Naive B cell (primary cell): ENCODE measurements at regions not wholly inside any gene's neighbourhood (a gene's known extent, or its start where the extent isn't known, plus 50 kb on each side); places are given as distances from the start of the nearest gene placed in this dataset.
"Not testable (repeated sequence)": the region's sequence is repeated elsewhere in the genome, so short reads cannot be mapped to it uniquely, and the experiment has no call there.

ENCODE experiments used
- ATAC-seq, 2 donors: fragments of 150-1000 bp; cut with Tn5 transposase; 2 replicates each; pipeline ENCODE4 v1.10.0; 2021; ENCODE audit warnings: low read depth in 2 of 2, mild to moderate bottlenecking in 2 of 2, moderate library complexity in 2 of 2
- DNase-seq: peaks from one replicate; pipeline ENCODE4 v3.0.0; 2022
- H3K27ac Mint-ChIP-seq, 6 donors: one replicate each; pipeline ENCODE4 v1.8.0; 2020 to 2022; ENCODE audit warnings: mild to moderate bottlenecking in 6 of 6, mixed read lengths in 6 of 6, moderate library complexity in 5 of 6, inconsistent platforms in 2 of 6
- H3K27me3 Mint-ChIP-seq, 3 donors: one replicate each; pipeline ENCODE4 v1.8.0; 2021 to 2022; ENCODE audit warnings: mixed read lengths in 3 of 3, mild to moderate bottlenecking in 1 of 3
- H3K36me3 Mint-ChIP-seq, 2 donors: one replicate each; pipeline ENCODE4 v1.8.0; 2020 to 2022; ENCODE audit warnings: mixed read lengths in 2 of 2, inconsistent platforms in 1 of 2, mild to moderate bottlenecking in 1 of 2
- H3K4me1 Mint-ChIP-seq, 3 donors: one replicate each; pipeline ENCODE4 v1.8.0; 2020 to 2022; ENCODE audit warnings: mixed read lengths in 3 of 3, inconsistent platforms in 1 of 3, mild to moderate bottlenecking in 1 of 3, moderate library complexity in 1 of 3
- H3K4me3 Mint-ChIP-seq, 8 donors: one replicate each; pipeline ENCODE4 v1.8.0; 2020 to 2022; ENCODE audit warnings: mild to moderate bottlenecking in 8 of 8, mixed read lengths in 8 of 8, moderate library complexity in 8 of 8, inconsistent platforms in 2 of 8
- H3K9me3 Mint-ChIP-seq, 7 donors: one replicate each; pipeline ENCODE4 v1.8.0; 2020 to 2022; ENCODE audit warnings: mixed read lengths in 7 of 7, mild to moderate bottlenecking in 5 of 7, inconsistent platforms in 2 of 7, moderate library complexity in 1 of 7

DNA sequence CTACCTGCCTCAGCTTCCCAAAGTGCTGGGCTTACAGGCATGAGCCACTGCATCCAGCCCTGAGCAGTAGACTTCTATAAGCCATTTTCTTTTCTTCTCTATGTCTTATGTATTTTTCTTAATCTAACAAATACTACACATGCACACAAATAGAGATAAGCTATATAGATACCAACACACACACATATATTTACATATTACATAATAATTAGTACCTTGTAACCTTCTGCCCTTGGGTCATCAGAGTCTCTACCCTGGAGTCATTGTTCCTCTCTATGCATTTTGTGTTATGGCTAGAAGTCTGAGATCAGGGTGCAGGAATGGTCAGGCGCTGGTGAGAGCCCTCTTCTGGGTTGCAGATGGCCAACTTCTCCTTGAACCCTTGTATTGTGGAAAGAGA, 154.0 kb upstream of the PTPRG start:
- ATAC-seq (no peak), DNase-seq (no peak)
- H3K36me3 Mint-ChIP-seq, result peaks cover 0 to 10% of the 10 kb centered on the region in 2 donors
- H3K27ac Mint-ChIP-seq, result no peak overlapping the region
- H3K4me1 Mint-ChIP-seq, result no peaks in the 10 kb centered on the region
- peaks cover 0 to 12% (median 0%) of the 10 kb centered on the region in 7 donors for H3K9me3 Mint-ChIP-seq
- no peak overlapping the region for H3K4me3 Mint-ChIP-seq
- peaks cover 12 to 28% (median 19%) of the 10 kb centered on the region in 3 donors for H3K27me3 Mint-ChIP-seq

DNA sequence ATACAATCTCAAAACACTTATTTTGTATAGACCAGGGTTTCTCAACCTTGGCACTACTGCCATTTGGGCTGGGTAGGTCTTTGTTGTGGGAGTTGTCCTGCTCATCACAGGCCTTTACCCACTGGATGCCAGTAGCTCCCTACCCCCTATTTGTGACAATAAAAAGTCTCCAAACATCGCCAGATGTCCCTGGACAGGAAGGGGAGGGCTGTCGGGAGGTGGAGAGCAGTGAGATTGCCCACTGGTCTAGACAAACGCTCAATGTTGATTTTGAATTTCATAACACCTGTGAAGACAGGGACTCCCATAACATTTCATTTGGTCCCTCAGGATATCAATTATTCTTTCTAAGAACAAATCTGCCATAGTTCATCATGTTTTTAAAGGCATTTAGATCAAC, 151.7 kb upstream of the PTPRG start:
- Mint-ChIP-seq H3K36me3 (peaks cover 0 to 10% of the 10 kb centered on the region in 2 donors), H3K27me3 (peaks cover 12 to 28% (median 19%) of the 10 kb centered on the region in 3 donors), H3K9me3 (peaks cover 0 to 12% (median 0%) of the 10 kb centered on the region in 7 donors)

DNA sequence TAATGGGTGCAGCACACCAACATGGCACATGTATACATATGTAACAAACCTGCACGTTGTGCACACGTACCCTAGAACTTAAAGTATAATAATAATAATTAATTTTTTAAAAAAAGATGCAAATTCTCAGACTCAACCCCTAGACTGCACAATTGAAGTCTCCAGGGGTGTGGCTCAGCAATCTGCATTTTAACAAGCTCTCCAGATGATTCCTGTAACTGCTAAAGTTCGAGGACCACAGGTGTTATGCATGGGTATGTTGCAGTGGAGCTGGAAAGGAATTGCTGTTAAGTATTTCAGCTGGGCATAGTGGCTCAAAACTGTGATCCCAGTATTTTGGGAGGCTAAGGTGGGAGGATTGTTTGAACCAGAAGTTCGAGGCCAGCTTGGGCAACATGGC, 151.0 kb upstream of the PTPRG start:
- not testable (repeated sequence) for DNase-seq, ATAC-seq, H3K4me1 Mint-ChIP-seq, H3K27ac Mint-ChIP-seq, H3K36me3 Mint-ChIP-seq, H3K4me3 Mint-ChIP-seq
- peaks cover 12 to 28% (median 19%) of the 10 kb centered on the region in 3 donors for H3K27me3 Mint-ChIP-seq
- peaks cover 0 to 12% (median 2%) of the 10 kb centered on the region in 7 donors for H3K9me3 Mint-ChIP-seq

More for the DNA sequence above, 151.7 kb upstream of the PTPRG start:
- Mint-ChIP-seq H3K27ac (no peak overlapping the region), H3K4me1 (no peaks in the 10 kb centered on the region), H3K4me3 (no peak overlapping the region)
- DNase-seq (no peak), ATAC-seq (no peak)

DNA sequence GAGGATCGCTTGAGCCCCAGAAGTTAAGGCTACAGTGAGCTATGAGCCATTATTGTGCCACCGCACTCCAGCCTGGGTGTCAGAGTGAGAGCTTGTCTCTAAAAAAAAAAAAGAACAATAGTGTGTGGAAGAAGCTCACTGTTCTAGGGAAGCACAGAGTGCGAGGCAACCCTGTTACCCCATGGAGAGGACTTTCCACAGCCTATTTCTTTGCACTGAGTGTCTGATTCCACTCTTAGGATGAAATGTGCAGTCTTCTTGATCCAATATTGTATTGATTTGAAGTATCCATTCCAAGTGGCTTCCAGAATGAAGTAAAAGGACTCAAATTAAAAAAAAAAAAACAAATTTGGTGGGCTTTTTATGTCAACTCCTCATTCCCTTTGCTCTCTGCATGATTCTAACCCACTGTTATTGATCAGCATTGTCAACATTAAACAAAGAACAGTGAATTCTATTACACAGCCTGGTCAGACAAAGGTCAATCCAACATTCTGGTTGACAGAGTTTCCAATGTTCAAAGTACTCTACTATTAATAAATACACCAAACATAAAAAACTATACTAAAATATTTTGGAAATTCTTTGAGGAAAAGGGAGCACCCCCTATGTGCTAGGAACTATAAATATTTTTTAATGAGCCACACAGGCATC, 150.2 kb upstream of the PTPRG start:
- no peaks in the 10 kb centered on the region for H3K4me1 Mint-ChIP-seq
- no peak overlapping the region for H3K27ac Mint-ChIP-seq
- DNase-seq, result no peak
- H3K9me3 Mint-ChIP-seq, result peaks cover 0 to 12% (median 2%) of the 10 kb centered on the region in 7 donors
- H3K4me3 Mint-ChIP-seq, result no peak overlapping the region
- ATAC-seq, result no peak
- H3K27me3 Mint-ChIP-seq, result peaks cover 12 to 28% (median 16%) of the 10 kb centered on the region in 3 donors
- H3K36me3 Mint-ChIP-seq, result peaks cover 0 to 10% of the 10 kb centered on the region in 2 donors

DNA sequence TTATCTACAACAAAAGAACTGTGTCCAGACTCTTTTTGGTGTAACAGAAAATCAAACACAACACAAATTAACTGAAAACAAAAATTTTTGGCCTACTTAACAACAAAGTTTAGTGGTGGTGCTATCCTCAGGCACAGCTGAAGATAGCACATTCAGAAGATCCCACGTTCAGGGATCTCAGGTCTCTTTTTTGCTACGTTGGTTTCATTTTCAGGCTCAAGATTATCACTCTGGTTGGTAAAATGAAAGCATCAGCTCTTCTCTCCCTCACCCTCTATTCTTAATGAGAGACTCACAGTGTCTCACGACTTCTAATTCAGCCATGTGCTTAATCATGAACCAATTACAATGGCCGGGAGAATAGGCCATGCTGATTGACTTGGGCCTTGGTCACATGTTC, 146.9 kb upstream of the PTPRG start:
- DNase-seq, result no peak
- no peak overlapping the region for H3K27ac Mint-ChIP-seq
- H3K4me3 Mint-ChIP-seq, result no peak overlapping the region
- H3K36me3 Mint-ChIP-seq, result peaks cover 0 to under 1% of the 10 kb centered on the region in 2 donors
- ATAC-seq, result no peak
- H3K4me1 Mint-ChIP-seq, result no peaks in the 10 kb centered on the region
- H3K27me3 Mint-ChIP-seq, result peaks cover 4 to 8% (median 5%) of the 10 kb centered on the region in 3 donors
- peaks cover 0 to 5% (median 0%) of the 10 kb centered on the region in 7 donors for H3K9me3 Mint-ChIP-seq

DNA sequence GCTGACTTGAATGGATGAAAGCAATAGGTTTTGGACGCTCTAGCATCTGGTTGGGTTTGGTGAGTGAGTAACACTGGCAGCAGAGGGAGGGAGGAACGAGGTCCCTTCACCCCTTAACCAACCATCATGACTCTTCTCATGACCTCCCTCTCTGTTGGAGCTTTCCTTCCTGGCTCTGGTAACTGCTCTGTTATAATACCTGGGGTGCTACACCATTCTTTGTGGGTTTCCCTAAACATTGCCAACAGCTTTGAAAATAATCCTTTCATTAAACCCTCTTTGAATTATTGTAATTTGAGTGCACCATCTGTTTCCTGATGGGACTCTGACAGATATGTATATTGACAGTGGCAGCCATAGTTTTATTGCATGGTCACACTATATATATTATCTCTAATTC, 146.2 kb upstream of the PTPRG start:
- H3K4me1 Mint-ChIP-seq, result no peaks in the 10 kb centered on the region
- peaks cover 0 to 5% (median 0%) of the 10 kb centered on the region in 7 donors for H3K9me3 Mint-ChIP-seq
- no peak overlapping the region for H3K4me3 Mint-ChIP-seq
- H3K27ac Mint-ChIP-seq, result no peak overlapping the region
- H3K27me3 Mint-ChIP-seq, result peaks cover 4 to 8% (median 5%) of the 10 kb centered on the region in 3 donors
- DNase-seq, result no peak
- ATAC-seq, result no peak
- no peaks in the 10 kb centered on the region for H3K36me3 Mint-ChIP-seq

DNA sequence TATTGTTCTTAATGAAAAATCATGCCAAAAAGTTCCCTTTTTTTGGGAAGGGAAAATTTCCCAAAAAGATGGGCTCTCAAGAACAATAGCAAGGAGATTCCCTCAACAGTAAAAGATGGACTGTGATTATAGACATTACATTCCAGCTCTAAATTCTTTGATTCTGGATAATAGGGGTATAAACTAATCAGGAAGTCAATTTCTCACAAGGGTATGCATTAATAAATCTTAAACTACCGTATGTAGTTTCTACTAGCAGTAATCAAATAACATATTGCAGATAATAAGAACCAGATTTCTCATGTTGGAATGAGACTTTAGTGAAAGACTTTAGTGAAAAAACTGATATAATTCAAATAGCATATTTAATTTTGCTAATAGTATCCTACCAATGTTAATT, 144.8 kb upstream of the PTPRG start:
- ATAC-seq (no peak), DNase-seq (no peak)
- H3K27me3 Mint-ChIP-seq, result peaks cover 1 to 4% (median 3%) of the 10 kb centered on the region in 3 donors
- no peak overlapping the region for H3K4me3 Mint-ChIP-seq
- H3K36me3 Mint-ChIP-seq, result no peaks in the 10 kb centered on the region
- H3K9me3 Mint-ChIP-seq, result peaks cover 0 to 2% (median 0%) of the 10 kb centered on the region in 7 donors
- H3K4me1 Mint-ChIP-seq, result no peaks in the 10 kb centered on the region
- no peak overlapping the region for H3K27ac Mint-ChIP-seq

DNA sequence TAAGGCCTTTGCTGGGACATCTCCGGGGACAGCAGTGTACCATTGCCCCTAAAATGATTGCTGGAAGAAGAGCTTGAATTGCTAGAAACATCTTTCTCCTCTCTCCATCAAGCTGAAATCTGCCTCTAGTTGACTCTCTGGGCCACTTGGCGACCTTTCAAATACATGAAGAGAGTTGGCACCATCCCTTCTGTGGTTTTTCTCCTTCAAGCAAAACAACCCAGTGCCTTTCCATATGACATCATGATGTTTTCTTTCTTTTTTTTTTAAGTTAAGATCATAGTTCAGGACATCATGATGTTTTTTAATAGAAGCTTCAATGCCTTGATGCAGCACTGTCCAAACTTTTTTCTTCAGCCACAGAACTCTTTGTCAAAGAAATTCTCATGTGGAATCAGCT, 144.0 kb upstream of the PTPRG start:
- Mint-ChIP-seq H3K27ac (no peak overlapping the region), H3K36me3 (no peaks in the 10 kb centered on the region), H3K27me3 (no peaks in the 10 kb centered on the region), H3K4me3 (no peak overlapping the region), H3K4me1 (no peaks in the 10 kb centered on the region), H3K9me3 (peaks cover 0 to 2% (median 0%) of the 10 kb centered on the region in 7 donors)
- no peak for DNase-seq
- ATAC-seq, result no peak

DNA sequence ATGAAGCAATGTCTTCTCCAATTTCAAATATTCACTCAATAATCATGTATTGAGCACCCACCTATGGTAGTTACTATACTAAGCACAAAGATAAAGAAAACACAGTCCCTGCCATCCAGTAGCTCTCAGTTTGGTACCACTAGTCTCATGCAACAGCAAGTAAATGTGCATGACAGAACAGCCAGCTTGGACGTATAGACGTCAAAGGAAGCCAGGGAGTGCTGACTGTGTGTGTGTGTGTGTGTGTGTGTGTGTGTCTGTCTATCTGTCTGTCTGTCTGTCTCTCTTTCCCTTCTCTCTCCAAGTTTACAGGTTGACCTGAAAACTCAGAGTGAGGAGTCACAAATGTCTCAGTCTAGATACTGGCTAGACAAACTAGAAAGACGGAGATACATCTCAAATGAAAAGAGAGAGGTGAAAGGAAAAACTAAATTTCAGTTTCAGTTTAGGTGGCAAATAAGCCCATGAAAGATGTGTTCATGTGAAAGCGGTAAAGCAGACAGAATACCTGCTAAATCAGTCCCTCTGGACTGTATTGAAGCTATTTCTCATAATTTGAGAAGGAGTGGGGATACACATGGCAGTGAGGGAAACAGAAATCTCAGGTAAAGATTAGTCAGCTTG, 141.1 kb upstream of the PTPRG start:
- H3K27ac Mint-ChIP-seq, result no peak overlapping the region

DNA sequence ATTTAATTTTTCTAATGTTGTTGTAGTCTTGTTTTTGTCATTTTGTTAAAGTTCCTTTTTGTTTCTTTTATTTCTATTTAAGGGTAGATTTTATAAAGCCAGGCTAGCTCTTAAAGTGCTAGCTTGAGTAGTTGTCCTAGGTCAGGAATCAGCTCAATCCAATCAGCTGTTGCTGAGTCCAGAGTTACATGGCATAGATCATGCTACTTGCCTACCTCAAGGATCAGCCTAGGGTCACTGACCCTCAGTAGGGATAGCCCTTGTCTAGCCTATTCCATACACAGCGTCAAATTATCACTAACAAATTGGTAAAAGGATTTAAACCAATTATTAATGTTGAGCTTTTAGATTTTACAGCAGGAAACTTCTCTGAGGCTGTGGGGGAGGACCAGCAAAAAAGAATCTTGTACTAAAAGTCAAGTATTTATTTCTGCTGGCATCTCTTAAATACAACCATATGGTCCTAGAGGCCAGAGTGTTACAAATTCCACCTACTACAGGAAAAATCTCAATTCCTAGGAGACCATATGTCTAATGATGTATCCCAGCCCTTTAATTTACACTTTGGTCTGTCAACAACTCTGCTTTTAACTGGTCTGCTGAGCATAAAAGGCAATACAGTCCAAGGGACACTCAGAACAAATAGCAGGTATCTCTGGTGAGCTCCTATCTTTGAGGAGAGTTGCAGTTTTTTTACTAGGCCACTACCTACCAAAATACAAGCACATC, 138.3 kb upstream of the PTPRG start:
- Mint-ChIP-seq H3K4me3 (no peak overlapping the region), H3K27me3 (no peaks in the 10 kb centered on the region), H3K27ac (no peak overlapping the region), H3K9me3 (peaks cover 0 to 5% (median 0%) of the 10 kb centered on the region in 7 donors), H3K36me3 (no peaks in the 10 kb centered on the region), H3K4me1 (no peaks in the 10 kb centered on the region)
- ATAC-seq (no peak), DNase-seq (no peak)

More for the DNA sequence above, 141.1 kb upstream of the PTPRG start:
- no peaks in the 10 kb centered on the region for H3K27me3 Mint-ChIP-seq
- DNase-seq (no peak), ATAC-seq (no peak)
- H3K9me3 Mint-ChIP-seq, result peaks cover 0 to 3% (median 0%) of the 10 kb centered on the region in 7 donors
- no peaks in the 10 kb centered on the region for H3K36me3 Mint-ChIP-seq
- no peak overlapping the region for H3K4me3 Mint-ChIP-seq
- no peaks in the 10 kb centered on the region for H3K4me1 Mint-ChIP-seq

DNA sequence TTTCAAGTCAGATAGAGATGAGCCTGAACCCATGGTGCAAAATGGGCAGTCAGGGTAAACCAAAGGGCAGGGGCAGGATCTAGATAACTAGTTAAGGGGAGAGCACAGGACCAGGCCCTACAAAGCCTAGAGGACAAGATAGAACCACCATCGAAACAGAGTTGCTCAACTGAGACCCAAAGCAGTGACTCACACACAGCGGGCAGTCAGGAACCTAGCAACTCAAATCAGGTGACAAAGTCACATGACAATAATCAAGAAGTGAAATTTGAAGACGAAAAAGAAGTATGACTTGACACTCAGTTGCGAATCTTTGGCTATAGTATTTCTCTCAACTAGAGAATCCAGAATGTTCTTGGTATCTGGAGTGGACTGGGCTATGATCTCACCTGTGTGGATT, 136.0 kb upstream of the PTPRG start:
- Mint-ChIP-seq H3K9me3 (peaks cover 0 to 5% (median 0%) of the 10 kb centered on the region in 7 donors), H3K27me3 (no peaks in the 10 kb centered on the region), H3K27ac (peak overlapping the region in 1 of 6 donors; percentile 15), H3K4me1 (no peaks in the 10 kb centered on the region), H3K36me3 (no peaks in the 10 kb centered on the region), H3K4me3 (no peak overlapping the region)
- DNase-seq (no peak), ATAC-seq (no peak)

DNA sequence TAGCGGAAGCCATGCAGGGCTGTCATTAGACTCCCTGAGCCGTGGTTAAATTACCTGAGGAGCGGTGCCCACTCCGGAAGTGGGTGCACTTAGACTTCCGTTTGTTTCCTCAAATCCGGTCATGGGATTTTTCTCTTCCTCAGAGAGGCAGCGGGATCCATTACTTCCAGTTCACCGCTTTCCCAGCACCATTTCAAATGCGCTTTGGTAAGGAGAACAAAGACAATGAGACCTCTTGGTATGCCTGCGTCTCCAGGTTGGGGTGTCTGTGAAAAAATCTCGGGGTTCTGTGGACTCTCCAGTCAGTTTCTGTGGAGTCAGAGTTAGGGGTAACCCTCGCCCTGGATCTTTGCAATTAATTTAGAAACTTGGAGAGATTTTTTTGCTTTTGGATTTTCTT, 132.3 kb upstream of the PTPRG start:
- Mint-ChIP-seq H3K27ac (no peak overlapping the region), H3K36me3 (no peaks in the 10 kb centered on the region), H3K27me3 (no peaks in the 10 kb centered on the region), H3K4me1 (no peaks in the 10 kb centered on the region), H3K4me3 (no peak overlapping the region), H3K9me3 (peaks cover 0 to 5% (median 0%) of the 10 kb centered on the region in 7 donors)
- DNase-seq, result no peak
- no peak for ATAC-seq

DNA sequence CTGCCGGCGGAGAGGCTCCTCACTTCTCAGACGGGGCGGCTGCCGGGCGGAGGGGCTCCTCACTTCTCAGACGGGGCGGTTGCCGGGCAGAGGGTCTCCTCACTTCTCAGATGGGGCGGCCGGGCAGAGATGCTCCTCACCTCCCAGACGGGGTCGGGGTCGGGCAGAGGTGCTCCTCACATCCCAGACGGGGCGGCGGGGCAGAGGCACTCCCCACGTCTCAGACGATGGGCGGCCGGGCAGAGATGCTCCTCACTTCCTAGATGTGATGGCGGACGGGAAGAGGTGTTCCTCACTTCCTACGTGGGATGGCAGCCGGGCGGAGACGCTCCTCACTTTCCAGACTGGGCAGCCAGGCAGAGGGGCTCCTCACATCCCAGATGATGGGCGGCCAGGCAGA, 126.5 kb upstream of the PTPRG start:
- peaks cover 0 to 10% (median 3%) of the 10 kb centered on the region in 7 donors for H3K9me3 Mint-ChIP-seq
- H3K36me3 Mint-ChIP-seq, H3K4me1 Mint-ChIP-seq, ATAC-seq, H3K27ac Mint-ChIP-seq, DNase-seq, H3K27me3 Mint-ChIP-seq, H3K4me3 Mint-ChIP-seq: not testable (repeated sequence)

DNA sequence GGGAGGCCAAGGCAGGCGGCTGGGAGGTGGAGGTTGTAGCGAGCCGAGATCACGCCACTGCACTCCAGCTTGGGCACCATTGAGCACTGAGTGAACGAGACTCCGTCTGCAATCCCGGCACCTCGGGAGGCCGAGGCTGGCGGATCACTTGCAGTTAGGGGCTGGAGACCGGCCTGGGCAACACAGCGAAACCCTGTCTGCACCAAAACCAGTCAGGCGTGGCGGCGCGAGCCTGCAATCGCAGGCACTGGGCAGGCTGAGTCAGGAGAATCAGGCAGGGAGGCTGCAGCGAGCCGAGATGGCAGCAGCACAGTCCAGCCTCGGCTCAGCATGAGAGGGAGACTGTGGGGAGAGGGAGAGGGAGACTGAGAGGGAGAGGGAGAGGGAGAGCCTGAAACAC, 126.0 kb upstream of the PTPRG start:
- DNase-seq, H3K36me3 Mint-ChIP-seq, H3K27ac Mint-ChIP-seq, H3K27me3 Mint-ChIP-seq, H3K4me1 Mint-ChIP-seq, ATAC-seq, H3K4me3 Mint-ChIP-seq: not testable (repeated sequence)
- H3K9me3 Mint-ChIP-seq, result peaks cover 0 to 10% (median 4%) of the 10 kb centered on the region in 7 donors
